Right lobe of liver (tissue), 6 donors: ENCODE measurements at regions not wholly inside any gene's neighbourhood (a gene's known extent, or its start where the extent isn't known, plus 50 kb on each side); places are given as distances from the start of the nearest gene placed in this dataset.

ENCODE experiments used
- ATAC-seq, 4 donors: fragments of 200-7000 bp; cut with Tn5 transposase; one replicate each; pipeline ENCODE4 v1.9.1; 2020; ENCODE audit warnings: mild to moderate bottlenecking in 4 of 4, moderate library complexity in 4 of 4
- DNase-seq, 3 donors: peaks; one replicate each; pipeline ENCODE4 v3.0.0-alpha.2; 2020
- H3K27ac ChIP-seq, 3 donors: fragments of 200-600 bp; one replicate each; pipeline ENCODE4 v1.8.0; 2022
- H3K27me3 ChIP-seq, 2 donors: fragments of 200-600 bp; one replicate each; pipeline ENCODE4 v1.8.0; 2022
- H3K36me3 ChIP-seq, 4 donors: fragments of 200-600 bp; sonication (generic) in 1 of 4; one replicate each; pipeline versions ENCODE4 v1.5.1 to v1.8.0; 2017 to 2022; ENCODE audit warnings: control low read depth in 1 of 4
- H3K4me1 ChIP-seq, 4 donors: fragments of 200-600 bp; sonication (generic) in 1 of 4; one replicate each; pipeline versions ENCODE4 v1.5.1 to v1.8.0; 2017 to 2022; ENCODE audit warnings: control low read depth in 1 of 4
- H3K4me3 ChIP-seq, 3 donors: fragments of 200-600 bp; one replicate each; pipeline ENCODE4 v1.8.0; 2022
- H3K9me3 ChIP-seq, 4 donors: fragments of 200-600 bp; sonication (generic) in 1 of 4; one replicate each; pipeline versions ENCODE4 v1.5.1 to v1.8.0; 2017 to 2022; ENCODE audit warnings: control low read depth in 1 of 4
- CTCF ChIP-seq, 4 donors: fragments of 200-600 bp in 3 of 4; fragments of 450-650 bp in 1 of 4; IDR thresholded peaks; one replicate each; pipeline versions ENCODE4 v1.5.1 to v1.8.0; 2016 to 2022; ENCODE audit warnings: antibody characterized with exemption in 4 of 4, mild to moderate bottlenecking in 2 of 4
- POLR2A ChIP-seq: fragments of 450-650 bp; IDR thresholded peaks from one replicate; pipeline ENCODE4 v1.6.1; 2017; ENCODE audit warnings: antibody characterized with exemption, mild to moderate bottlenecking
- WGBS: methylation state at CpG from one replicate; pipeline ENCODE4 v1.1.6; 2018; ENCODE audit warnings: low coverage, low lambda C conversion rate; ENCODE audit not compliant: insufficient coverage; ENCODE audit errors: missing lambda C conversion rate; 5-methylcytosine and 5-hydroxymethylcytosine counted together
- intact Hi-C, 2 donors: fragments of 100-400 bp; cut with DNase I; formaldehyde crosslinking; loops; one replicate each; pipeline versions ENCODE4 v1.11.2 to v1.14.1; 2022
- donor health status: DM: no; HTN: yes; CAD: no.
- donor health status: DM: no; HTN: no; CAD: no.
- donor health status: DM: no; HTN: no; CAD: no.
- donor health status: DM: no; HTN: yes; CAD: no.
- donor health status: DM: no; HTN: yes; CAD: no.

- H3K4me3 ChIP-seq, result no peak overlapping the region
- no peak overlapping the region for H3K27ac ChIP-seq
- no peaks in the 10 kb centered on the region for H3K27me3 ChIP-seq
- DNase-seq (no peak), ATAC-seq (no peak)
- intact Hi-C loops, result no loop called here
- H3K4me1 ChIP-seq, result no peaks in the 10 kb centered on the region
- 58% methylated on average over 3 of the region's 3 CpGs for WGBS
- TF ChIP-seq CTCF (IDR thresholded peaks at IDR 0.05) (no peak), POLR2A (no peak)
- no peaks in the 10 kb centered on the region for H3K36me3 ChIP-seq
- H3K9me3 ChIP-seq, result no peaks in the 10 kb centered on the region
Measured at GRCh38 chr1:229839800-229840199, 213.8 kb downstream of the URB2 start.

- H3K9me3 ChIP-seq, result no peaks in the 10 kb centered on the region
- 56% methylated on average over 5 of the region's 5 CpGs for WGBS
- intact Hi-C loops, result no loop called here
- H3K36me3 ChIP-seq, result no peaks in the 10 kb centered on the region
- no peaks in the 10 kb centered on the region for H3K4me1 ChIP-seq
- DNase-seq, result no peak
- no peaks in the 10 kb centered on the region for H3K27me3 ChIP-seq
- no peak overlapping the region for H3K4me3 ChIP-seq
- no peak for ATAC-seq
- no peak for TF ChIP-seq POLR2A
- TF ChIP-seq CTCF (IDR thresholded peaks at IDR 0.05), result no peak
- no peak overlapping the region for H3K27ac ChIP-seq
Measured at GRCh38 chr1:229841230-229841629, 215.2 kb downstream of the URB2 start.

GRCh38 chr1:229842302-229843255 lies 216.5 kb downstream of the URB2 start:
- WGBS, result 59% methylated on average over 10 of the region's 10 CpGs
- H3K9me3 ChIP-seq, result no peaks in the 10 kb centered on the region
- no peak overlapping the region for H3K27ac ChIP-seq
- no peak for TF ChIP-seq CTCF (IDR thresholded peaks at IDR 0.05)
- TF ChIP-seq POLR2A, result no peak
- ATAC-seq (no peak), DNase-seq (no peak)
- no peaks in the 10 kb centered on the region for H3K27me3 ChIP-seq
- intact Hi-C loops, result no loop called here
- no peaks in the 10 kb centered on the region for H3K4me1 ChIP-seq
- no peaks in the 10 kb centered on the region for H3K36me3 ChIP-seq
- H3K4me3 ChIP-seq, result no peak overlapping the region

- 49% methylated on average over 2 of the region's 3 CpGs for WGBS
- no peaks in the 10 kb centered on the region for H3K9me3 ChIP-seq
- intact Hi-C loops, result no loop called here
- no peak overlapping the region for H3K27ac ChIP-seq
- peak in 1 of 3 donors; percentile 46 for DNase-seq
- TF ChIP-seq POLR2A (no peak), CTCF (IDR thresholded peaks at IDR 0.05) (peak; percentile 35 to 47 (median 35))
- H3K27me3 ChIP-seq, result no peaks in the 10 kb centered on the region
- H3K36me3 ChIP-seq, result no peaks in the 10 kb centered on the region
- ATAC-seq, result peak; percentile 57 to 98 (median 77)
- no peaks in the 10 kb centered on the region for H3K4me1 ChIP-seq
- H3K4me3 ChIP-seq, result no peak overlapping the region
Measured at GRCh38 chr1:229843627-229844238, 217.7 kb downstream of the URB2 start.
